HepG2 (cell line): ENCODE measurements at regions not wholly inside any gene's neighbourhood (a gene's known extent, or its start where the extent isn't known, plus 50 kb on each side); places are given as distances from the start of the nearest gene placed in this dataset.
"Not testable (repeated sequence)": the region's sequence is repeated elsewhere in the genome, so short reads cannot be mapped to it uniquely, and the experiment has no call there.

Source experiments
- ATAC-seq: fragments of 200-7000 bp; cut with Tn5 transposase; 3 replicates; pipeline ENCODE4 v1.9.1; 2020; ENCODE audit warnings: mild to moderate bottlenecking, moderate library complexity
- BruUV-seq: library from RNA; stranded (reverse); fragments of 400-500 nt; replicated peaks from 2 replicates; lab custom pipeline; 2021; lab: Mats Ljungman, UMichigan
- CTCF ChIA-PET: fragments of 300-600 bp; formaldehyde crosslinking; extraction: SDS; loops from one replicate; lab custom pipeline; 2021; ENCODE audit warnings: low total read pairs, inconsistent platforms, low intra/inter-chr PET ratio; lab: Yijun Ruan, JAX
- POLR2A ChIA-PET: fragments of 350-600 bp; sonication (Branson Sonifier 250); formaldehyde crosslinking; loops from one replicate; lab custom pipeline; 2020; ENCODE audit warnings: antibody characterized with exemption, inconsistent platforms; lab: Yijun Ruan, JAX
- DNase-seq: peaks from one replicate; pipeline ENCODE4 v3.0.0-alpha.2; 2015; ENCODE audit warnings: low spot score
- FAIRE-seq: peaks from 3 replicates; lab custom pipeline; 2011; peaks lifted over from hg19 to GRCh38; lab: Jason Lieb, UNC
- H2AFZ ChIP-seq: one replicate; pipeline ENCODE4 v1.6.1; 2011; ENCODE audit warnings: low read length, inconsistent platforms
- H3K27ac ChIP-seq: fragments of 300-600 bp; 3 replicates; pipeline ENCODE4 v1.8.0; 2011; ENCODE audit warnings: mixed run types, mild to moderate bottlenecking, mixed read lengths, low read length, inconsistent platforms; ENCODE audit not compliant: insufficient read depth; ENCODE audit errors: extremely low read length
- H3K27me3 ChIP-seq, 2 experiments: fragments of 200-600 bp in 1 of 2; 2 replicates in 1 of 2; 3 replicates in 1 of 2; pipeline versions ENCODE4 v1.6.0 to v1.8.0; 2011; ENCODE audit warnings: low read length in 2 of 2, mild to moderate bottlenecking in 2 of 2, moderate library complexity in 2 of 2, inconsistent platforms in 1 of 2; ENCODE audit not compliant: insufficient read depth in 2 of 2, control insufficient read depth in 1 of 2
- H3K36me3 ChIP-seq, 2 experiments: fragments of 200-600 bp in 1 of 2; replicated peaks in 1 of 2; 2 replicates in 1 of 2; 3 replicates in 1 of 2; pipeline versions ENCODE4 v1.5.1 to v1.8.0; 2011; ENCODE audit warnings: low read length in 2 of 2, inconsistent platforms in 1 of 2; ENCODE audit not compliant: insufficient read depth in 2 of 2, control insufficient read depth in 1 of 2
- H3K4me1 ChIP-seq: 2 replicates; pipeline ENCODE4 v1.5.1; 2012; ENCODE audit warnings: low read length, inconsistent platforms; ENCODE audit not compliant: insufficient read depth
- H3K4me2 ChIP-seq: 2 replicates; pipeline ENCODE4 v1.6.0; 2011; ENCODE audit warnings: low read depth, low read length, inconsistent platforms
- H3K4me3 ChIP-seq, 3 experiments: fragments of 200-600 bp in 1 of 3; sonication (generic), shearing (Covaris generic) in 1 of 3; replicated peaks in 1 of 3; 2 replicates each; pipeline ENCODE4 v1.5.1; 2011 to 2016; ENCODE audit warnings: low read length in 3 of 3, inconsistent platforms in 2 of 3, low read depth in 2 of 3, mild to moderate bottlenecking in 2 of 3, control low read depth in 1 of 3, mixed read lengths in 1 of 3; ENCODE audit not compliant: insufficient read depth in 1 of 3
- H3K79me2 ChIP-seq: one replicate; pipeline ENCODE4 v1.6.1; 2011; ENCODE audit warnings: low read length, inconsistent platforms; ENCODE audit not compliant: insufficient read depth
- H3K9ac ChIP-seq: 2 replicates; pipeline ENCODE4 v1.6.0; 2011; ENCODE audit warnings: mild to moderate bottlenecking, low read depth, low read length, inconsistent platforms; ENCODE audit not compliant: insufficient read depth
- H3K9me3 ChIP-seq: 2 replicates; pipeline ENCODE4 v1.5.1; 2012; ENCODE audit warnings: mild to moderate bottlenecking, low read length
- H4K20me1 ChIP-seq: 2 replicates; pipeline ENCODE4 v1.6.0; 2011; ENCODE audit warnings: inconsistent platforms, mild to moderate bottlenecking, low read length, moderate library complexity; ENCODE audit not compliant: insufficient read depth
- JUN ChIP-seq: sonication (generic); formaldehyde crosslinking; IDR thresholded peaks from 2 replicates; pipeline ENCODE4 v1.4.0; 2020; ENCODE audit warnings: mild to moderate bottlenecking, missing genetic modification reagents
- TCF7 ChIP-seq: sonication (generic); IDR thresholded peaks from 2 replicates; pipeline ENCODE4 v1.6.1; 2016; ENCODE audit warnings: antibody characterized with exemption, low read depth
- ZFP36 ChIP-seq: fragments of 150-350 bp; IDR thresholded peaks from 2 replicates; pipeline ENCODE4 v1.6.1; 2018; ENCODE audit warnings: borderline replicate concordance, low read length, low read depth; ENCODE audit not compliant: partially characterized antibody
- WGBS: methylation state at CpG from one replicate; pipeline ENCODE4 v1.1.6; 2017; ENCODE audit warnings: low lambda C conversion rate; 5-methylcytosine and 5-hydroxymethylcytosine counted together
- in situ Hi-C: cut with HindIII; loops from 2 replicates; pipeline ENCODE4 v1.10.0; 2017; ENCODE audit warnings: low pct_unique_long_range_greater_than_20kb; ENCODE audit not compliant: extremely low pct_ligation_motif_present
- intact Hi-C: fragments of 100-400 bp; cut with micrococcal nuclease; formaldehyde crosslinking; loops from one replicate; pipeline ENCODE4 v1.10.0; 2022; ENCODE audit not compliant: unreplicated experiment
- TF ChIP-seq, protein P1 (sequence below), 2 experiments: sonication (generic) in 1 of 2; formaldehyde crosslinking in 1 of 2; IDR thresholded peaks; 2 replicates each; pipeline versions ENCODE4 v1.4.0 to v1.6.1; 2016 to 2020; ENCODE audit warnings: borderline replicate concordance in 1 of 2, low read depth in 1 of 2, mild to moderate bottlenecking in 1 of 2, missing genetic modification reagents in 1 of 2
- TF ChIP-seq, protein P2 (sequence below): sonication (generic); formaldehyde crosslinking; IDR thresholded peaks from 2 replicates; pipeline ENCODE4 v1.5.1; 2020; ENCODE audit warnings: missing genetic modification reagents, mild to moderate bottlenecking, borderline replicate concordance

DNA sequence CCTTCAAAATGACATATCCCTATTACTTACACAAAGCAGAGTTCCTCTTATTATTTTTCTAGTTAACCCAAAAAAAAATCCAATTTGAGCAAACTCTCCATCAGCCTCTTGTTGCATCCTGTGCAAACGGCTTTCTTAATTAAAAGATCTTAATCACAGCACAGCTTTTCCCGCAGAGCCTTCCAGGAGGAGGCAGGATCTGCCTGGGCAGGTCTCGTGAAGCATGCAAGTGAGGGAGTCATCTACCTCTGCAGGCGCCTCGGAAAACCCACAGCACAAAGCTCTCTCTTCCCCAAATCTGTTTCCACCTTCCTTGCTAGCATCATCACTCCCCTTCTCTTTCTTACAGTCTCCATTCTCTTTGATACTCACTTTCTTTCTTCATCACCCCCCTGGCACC lies 100.4 kb downstream of the EN1 start (continued):
- TF ChIP-seq, protein P1, sequence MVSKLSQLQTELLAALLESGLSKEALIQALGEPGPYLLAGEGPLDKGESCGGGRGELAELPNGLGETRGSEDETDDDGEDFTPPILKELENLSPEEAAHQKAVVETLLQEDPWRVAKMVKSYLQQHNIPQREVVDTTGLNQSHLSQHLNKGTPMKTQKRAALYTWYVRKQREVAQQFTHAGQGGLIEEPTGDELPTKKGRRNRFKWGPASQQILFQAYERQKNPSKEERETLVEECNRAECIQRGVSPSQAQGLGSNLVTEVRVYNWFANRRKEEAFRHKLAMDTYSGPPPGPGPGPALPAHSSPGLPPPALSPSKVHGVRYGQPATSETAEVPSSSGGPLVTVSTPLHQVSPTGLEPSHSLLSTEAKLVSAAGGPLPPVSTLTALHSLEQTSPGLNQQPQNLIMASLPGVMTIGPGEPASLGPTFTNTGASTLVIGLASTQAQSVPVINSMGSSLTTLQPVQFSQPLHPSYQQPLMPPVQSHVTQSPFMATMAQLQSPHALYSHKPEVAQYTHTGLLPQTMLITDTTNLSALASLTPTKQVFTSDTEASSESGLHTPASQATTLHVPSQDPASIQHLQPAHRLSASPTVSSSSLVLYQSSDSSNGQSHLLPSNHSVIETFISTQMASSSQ (IDR thresholded peaks at IDR 0.05; ENCODE audit: low read depth): no peak
- TF ChIP-seq, protein P1 (CRISPR knock-in tag; IDR thresholded peaks at IDR 0.05; ENCODE audit: borderline replicate concordance): no peak
- no peak for TF ChIP-seq JUN (CRISPR knock-in tag)
- TF ChIP-seq, protein P2, sequence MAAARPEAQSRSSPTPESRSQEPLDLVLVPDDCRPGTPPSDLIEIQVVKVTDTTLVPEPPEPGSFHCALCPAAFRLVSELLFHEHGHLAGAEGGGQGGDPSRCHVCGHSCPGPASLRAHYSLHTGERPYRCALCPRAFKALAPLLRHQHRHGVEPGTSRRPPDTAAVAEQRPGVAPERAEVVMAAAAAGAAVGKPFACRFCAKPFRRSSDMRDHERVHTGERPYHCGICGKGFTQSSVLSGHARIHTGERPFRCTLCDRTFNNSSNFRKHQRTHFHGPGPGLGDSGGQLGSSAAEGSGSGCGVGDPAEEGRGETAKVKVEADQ (CRISPR knock-in tag): no peak
- no peak for TF ChIP-seq TCF7

DNA sequence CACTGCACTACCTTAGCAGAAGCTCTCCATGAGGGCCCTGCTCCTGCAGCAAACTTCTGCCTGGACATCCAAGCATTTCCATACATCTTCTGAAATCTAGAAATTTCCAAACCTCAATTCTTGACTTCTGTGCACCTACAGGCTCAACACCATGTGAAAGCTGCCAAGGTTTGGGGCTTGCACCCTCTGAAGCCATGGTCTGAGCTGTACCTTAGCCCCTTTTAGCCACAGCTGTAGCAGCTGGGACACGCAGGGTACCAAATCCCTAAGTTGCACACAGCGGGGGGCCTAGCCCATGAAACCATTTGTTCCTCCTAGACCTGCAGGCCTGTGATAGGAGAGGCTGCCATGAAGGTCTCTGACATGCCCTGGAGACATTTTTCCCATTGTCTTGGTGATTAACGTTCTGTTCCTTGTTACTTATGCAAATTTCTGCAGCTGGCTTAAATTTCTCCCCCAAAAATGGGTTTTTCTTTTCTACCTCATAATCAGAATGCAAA lies 102.7 kb downstream of the EN1 start:
- in situ Hi-C loops, FAIRE-seq: not testable (repeated sequence)

More for the DNA sequence above, 102.7 kb downstream of the EN1 start:
- ATAC-seq, BruUV-seq, H3K79me2 ChIP-seq, H2AFZ ChIP-seq, DNase-seq, H3K4me1 ChIP-seq, intact Hi-C loops, H3K27ac ChIP-seq, H3K36me3 ChIP-seq, H3K9ac ChIP-seq, POLR2A ChIA-PET, H4K20me1 ChIP-seq, H3K4me2 ChIP-seq, CTCF ChIA-PET, H3K4me3 ChIP-seq, H3K27me3 ChIP-seq: not testable (repeated sequence)
- WGBS: 32% methylated on average over 3 of the region's 3 CpGs
- peak; percentile 40 for TF ChIP-seq ZFP36
- peaks cover 34% of the 10 kb centered on the region for H3K9me3 ChIP-seq
